DMS153 treated with DMSO at 0.1 percent for 48 hours (cell line): ENCODE measurements at regions not wholly inside any gene's neighbourhood (a gene's known extent, or its start where the extent isn't known, plus 50 kb on each side); places are given as distances from the start of the nearest gene placed in this dataset.
"Not testable (repeated sequence)": the region's sequence is repeated elsewhere in the genome, so short reads cannot be mapped to it uniquely, and the experiment has no call there.

Source experiments
- DNase-seq: peaks from one replicate; lab custom pipeline; 2025; ENCODE audit not compliant: unreplicated experiment; lab: John Stamatoyannopoulos, UW

DNA sequence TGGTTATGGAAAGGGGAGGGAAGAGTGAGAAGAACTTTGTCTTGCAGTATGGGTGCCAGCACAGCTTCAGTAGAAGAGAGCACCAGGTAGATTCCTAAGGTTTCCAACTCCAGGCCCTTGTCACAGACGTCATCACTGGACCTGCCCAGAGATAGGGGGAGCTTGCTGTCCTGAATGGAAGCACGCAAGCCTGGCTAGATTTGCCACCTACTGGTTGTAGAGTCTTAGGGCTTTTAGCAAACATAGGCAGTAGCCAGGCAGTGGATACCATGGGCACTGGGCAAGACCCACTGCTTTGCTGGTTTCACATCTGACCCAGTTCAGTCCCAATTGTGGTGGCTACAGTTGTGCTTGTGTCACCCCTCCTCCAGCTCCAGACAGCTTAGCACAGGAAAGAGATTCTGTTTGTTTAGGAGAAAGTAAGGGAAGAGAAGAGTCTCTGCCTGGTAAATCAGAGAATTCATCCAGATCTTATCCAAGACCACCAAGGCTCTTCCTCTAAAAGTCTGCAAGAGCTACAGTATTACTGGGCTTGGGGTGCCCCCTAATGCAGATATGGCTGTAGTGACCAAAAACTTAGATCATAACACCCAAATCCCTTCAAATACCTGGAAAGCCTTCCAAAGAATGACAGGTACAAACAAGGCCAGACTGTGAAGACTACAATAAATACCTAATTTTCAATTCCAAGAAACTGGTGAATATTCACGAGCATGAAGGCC is 158.9 kb downstream of the HINT1 start:
- DNase-seq, result no peak

DNA sequence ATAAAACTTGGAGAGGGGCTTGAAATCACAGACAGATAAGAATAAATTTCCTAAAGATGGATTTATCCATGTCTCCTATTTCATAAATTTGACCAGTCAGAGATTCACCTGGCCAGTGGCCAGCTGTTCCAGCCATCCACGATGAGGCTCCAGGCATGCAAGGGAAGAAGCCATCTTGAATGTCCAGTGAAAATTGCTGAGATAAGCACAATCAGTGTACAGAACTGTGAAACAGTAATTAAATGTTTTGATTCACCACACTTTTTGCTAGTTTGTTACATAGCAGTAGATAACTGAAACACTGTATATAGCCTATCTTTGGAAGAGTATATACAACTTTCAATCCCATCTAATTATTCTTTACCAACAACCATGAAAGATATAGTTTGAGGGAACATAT is 163.5 kb downstream of the HINT1 start:
- no peak for DNase-seq

DNA sequence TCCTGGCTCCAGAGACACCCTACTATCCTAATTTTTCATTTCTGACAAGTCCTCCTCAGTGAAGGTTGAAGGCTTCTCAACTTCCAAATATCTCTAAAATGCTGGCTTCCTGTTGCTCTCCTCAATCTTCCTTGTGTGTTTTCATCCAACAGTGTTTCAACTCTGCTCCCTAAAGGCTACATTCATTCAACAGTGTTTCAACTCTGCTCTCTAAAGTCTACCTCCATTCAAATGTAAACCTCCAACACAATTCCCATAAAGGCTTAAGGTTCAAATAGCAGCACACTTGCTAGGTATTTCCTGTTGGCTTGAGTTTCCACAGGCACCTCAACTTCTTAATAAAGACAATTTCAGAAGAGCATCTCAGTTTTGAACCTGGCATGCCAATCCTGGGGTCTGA is 164.8 kb downstream of the HINT1 start:
- DNase-seq, result no peak

DNA sequence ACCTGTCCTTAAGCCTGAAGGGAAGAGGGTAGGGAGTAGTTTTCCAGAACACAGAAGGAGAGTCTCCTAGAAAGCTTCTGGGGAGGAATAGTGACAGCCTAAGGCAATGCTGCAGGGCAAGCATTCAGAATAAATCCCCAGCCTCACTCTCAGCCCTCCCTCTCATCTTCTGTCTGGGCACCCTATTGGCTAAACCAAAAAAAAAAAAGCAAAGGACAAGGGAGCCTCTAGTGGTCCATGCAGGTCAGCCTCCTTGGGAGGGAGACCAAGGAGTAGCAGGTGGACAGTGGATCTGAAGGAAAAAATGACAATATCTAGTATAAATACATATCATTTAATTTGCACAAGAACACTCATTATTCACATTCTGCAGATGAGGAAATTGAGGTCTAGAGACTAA is 168.3 kb downstream of the HINT1 start:
- DNase-seq, result not testable (repeated sequence)

DNA sequence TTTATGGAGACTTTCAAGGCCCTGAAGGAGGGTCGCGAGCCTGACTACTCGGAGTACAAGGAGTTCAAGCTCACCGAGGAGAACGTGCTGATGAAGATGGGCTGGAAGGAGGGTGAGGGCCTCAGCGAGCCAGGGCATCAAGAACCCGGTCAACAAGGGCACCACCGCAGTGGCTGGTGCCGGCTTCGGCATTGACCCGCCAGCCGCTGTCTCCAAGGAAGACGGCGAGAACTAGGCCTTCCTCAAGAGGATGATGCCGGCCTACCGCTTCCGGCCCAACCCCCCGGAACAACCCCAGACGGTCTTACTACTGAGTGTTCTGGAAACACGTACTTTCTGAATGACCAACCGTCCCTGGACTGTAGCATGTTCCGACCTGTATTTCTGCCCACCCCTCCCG is 169.2 kb downstream of the HINT1 start:
- DNase-seq, result no peak

DNA sequence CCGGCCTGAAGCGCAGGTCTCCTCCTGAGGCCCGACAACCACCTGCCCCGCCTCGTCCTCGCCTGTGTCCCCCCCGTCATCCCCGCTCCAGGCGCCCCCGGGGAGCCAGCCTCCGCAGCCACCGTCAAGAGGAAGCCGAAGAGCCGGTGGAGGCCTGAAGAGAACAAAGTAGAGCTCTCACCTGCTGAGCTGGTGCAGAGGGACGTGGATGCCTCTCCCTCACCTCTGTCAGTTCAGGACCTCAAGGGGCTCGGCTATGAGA is 169.9 kb downstream of the HINT1 start:
- no peak for DNase-seq

DNA sequence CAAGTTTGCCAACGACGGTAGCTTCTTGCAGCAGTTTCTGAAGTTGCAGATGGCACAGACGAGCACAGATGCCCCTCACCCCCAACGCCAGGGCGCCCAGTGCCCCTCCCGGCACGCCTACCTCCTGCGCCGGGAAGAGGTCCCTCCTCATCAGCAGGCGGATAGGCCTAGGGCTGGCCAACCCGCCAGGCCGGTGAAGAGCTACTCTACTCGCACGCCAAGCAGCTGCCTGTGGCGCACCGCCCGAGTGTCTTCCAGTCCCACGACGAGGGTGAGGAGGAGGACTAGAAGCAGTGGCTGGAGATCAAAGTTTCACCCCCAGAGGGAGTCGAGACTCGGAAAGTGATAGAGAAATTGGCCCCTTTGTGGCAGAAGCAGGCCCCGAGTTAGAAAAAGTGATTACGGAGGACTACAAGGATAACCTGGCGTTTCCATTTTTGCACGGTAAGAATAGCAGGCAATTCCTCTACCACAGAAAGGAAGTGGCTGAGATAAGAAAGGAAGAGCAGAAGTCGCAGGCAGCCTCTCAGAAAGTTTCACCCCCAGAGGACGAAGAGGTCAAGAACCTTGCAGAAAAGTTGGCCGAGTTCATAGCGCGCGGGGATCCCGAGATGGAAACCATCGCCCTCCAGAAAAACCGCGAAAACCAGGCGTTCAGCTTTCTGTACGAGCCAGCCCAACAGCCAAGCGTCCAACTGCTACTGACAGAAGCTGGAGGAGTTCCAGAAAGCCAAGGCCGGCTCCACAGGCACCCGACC is 170.4 kb downstream of the HINT1 start:
- DNase-seq, result no peak

DNA sequence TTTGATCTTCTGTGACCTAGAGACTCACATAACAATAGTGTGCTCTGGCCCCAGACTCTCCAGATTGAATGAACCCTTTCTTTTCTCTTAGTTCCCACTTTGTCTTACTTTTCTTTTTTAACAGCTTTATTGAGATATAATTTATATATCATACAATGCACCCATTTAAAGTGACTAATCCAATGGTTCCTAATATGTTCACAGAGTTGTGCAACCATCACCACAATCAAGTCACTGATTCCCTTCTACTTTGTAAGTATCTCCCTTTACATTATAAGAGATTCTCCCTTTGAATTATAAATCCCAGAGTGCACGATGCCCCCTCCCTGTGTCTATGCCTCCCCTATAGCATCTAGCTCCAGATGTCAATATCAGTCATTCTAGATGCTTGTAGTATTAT is 172.4 kb downstream of the HINT1 start:
- no peak for DNase-seq

DNA sequence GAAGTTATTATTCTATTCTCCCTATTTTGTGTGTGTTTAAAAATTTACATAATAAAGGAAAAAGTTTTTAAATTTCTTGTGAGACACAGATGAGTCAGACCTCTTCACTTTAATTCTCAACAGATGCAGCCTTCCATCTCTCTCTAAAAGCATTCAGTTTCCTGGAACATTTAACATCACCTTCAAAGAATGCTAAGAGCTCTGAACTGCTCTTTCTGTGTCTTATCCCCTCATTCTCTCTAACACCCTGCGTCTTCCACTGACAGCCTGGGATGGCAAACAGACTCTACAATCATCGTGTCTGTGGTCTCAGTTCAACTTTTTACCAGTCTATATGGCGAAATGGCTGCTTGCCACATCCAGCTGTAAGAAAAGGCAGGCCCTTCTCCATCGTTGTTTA is 173.0 kb downstream of the HINT1 start:
- no peak for DNase-seq

DNA sequence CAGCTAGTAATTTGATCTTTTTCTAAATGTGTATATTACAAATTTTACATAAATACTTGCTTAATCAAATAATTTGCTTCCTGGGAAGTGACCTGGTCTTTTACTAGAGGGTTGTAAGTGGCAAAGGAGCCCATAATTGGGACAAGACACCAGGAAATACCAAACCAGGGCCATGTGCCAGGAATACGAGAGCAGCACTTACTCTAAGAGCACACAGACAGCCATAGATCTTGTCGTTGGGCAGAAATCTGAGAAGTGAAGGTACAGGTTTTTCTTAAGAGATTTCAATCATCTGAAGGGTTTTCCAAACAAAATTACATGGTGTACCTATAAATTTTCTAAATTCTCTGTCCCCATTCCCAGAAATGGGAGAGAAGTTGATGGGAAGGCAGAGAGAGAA is 179.3 kb downstream of the HINT1 start:
- no peak for DNase-seq

DNA sequence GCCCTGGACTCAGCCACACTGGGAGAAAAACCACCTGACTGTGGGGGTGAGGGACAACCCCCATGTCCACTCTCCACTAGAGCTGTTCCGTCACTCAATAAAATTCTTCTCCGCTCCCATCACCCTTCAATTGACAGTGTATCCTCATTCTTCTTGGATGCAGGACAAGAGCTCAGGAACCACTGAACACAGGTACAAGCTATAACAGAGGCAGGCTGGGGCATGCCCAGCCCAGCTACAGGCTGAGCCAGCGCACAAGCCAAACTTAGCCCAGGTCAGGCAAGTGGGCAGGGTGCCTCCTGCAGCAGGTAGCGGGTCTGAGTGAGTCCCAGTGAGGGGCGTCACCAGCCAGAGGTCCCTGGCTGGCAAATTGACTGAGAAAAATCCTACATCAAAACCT is 183.4 kb downstream of the HINT1 start:
- DNase-seq, result no peak

DNA sequence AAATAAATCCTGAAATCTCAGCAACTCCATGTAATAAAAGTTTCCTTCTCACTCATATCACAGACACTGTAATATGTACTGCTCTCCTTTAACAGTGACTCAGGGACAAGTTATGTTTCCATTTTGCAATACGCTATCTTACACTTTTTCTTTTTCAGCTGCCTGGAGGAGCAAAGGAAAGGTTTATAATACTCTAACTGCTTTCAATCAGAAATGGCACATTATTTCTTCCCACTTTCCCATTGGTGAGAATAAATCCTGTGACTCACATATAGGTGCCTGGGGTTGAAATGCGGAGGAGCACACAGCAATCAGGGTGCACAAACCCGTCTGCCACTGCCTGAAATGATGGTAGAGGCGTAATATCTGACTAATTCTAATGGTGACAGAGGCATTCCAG is 186.6 kb downstream of the HINT1 start:
- no peak for DNase-seq

DNA sequence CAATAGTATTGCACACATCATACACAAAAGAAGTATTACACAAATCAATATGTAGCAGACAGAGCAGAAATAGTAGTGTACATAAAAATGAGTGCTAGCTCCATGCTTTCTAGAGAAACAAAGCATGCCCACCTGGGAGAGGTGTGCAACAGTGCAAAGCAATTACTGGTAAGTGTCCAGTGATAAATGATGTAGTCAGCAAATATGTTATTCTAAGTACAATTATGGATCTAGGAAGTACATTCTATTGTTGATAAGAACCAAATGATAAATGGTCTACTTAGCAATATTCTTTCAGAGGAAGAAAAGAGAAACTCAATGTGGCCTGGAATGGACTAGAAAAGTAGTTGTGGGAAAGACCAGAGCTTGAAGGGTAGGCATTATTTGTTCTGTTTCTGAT is 188.6 kb downstream of the HINT1 start:
- no peak for DNase-seq

DNA sequence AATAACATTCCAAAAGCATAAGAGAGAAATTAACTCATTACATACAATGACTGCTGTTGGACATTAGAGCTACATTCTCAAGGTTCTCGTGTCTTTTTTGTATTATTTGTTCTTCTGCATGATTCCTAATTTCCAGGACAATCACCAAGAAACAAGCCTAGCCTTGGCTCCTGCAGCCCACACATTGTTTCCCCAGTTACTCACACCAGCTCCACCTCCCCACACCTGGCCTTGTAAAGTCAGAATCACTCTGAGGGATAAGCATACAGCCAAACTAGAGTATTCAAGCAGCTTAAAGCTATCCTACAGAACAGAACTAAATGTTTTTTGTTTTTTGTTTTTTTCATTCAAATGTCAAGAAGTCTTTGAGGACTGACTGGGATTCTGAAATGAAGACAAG is 189.2 kb downstream of the HINT1 start:
- DNase-seq, result no peak

DNA sequence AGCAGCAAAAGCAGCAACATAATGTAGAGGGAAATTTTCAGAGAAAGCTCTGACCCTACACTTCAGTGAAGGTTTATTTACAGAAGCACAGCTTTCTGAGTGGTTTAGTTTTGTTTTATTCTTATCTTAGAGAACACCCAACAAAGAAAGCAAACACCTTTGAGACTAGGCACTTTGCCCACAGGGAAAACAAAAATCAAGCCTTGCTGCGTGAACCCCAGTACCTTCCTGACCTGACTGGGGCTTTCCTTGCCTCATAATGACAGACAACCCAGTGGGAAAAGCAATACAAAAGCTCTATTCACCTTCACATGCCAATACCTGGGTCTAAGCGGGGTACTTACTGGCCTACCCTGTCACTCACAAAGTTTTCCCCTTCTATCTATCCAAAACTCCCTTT is 189.8 kb downstream of the HINT1 start:
- DNase-seq, result no peak

DNA sequence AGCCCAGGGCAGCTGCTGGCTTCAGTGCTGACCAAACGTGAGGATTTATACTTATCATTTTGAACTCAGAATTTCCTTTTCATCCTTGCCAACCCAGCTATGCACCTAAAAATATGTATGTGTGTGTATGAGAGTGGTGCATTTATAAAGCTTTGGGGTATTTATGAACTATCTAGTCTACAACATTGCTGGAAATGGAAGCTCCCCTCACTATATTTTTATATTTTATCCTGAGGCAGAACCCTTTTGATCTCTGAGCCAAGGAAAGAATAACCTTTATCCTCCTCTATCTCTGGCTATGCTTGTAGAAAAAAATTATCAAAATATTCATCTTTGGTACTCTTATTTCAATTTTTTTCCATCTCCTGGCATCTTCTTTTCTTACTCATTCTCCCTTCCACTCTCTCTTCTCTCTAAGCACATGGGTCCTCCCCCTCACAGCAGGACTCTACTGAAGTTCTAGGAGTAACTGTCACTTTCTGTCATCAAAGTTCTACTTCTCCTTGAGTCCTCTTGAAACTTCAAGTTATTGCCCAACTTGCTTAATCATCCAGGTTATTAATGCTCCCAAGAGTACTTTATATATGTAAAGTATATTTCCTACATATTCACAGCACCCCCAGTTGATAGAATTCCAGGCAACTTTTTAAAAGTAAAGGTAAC is 190.9 kb downstream of the HINT1 start:
- DNase-seq, result no peak

DNA sequence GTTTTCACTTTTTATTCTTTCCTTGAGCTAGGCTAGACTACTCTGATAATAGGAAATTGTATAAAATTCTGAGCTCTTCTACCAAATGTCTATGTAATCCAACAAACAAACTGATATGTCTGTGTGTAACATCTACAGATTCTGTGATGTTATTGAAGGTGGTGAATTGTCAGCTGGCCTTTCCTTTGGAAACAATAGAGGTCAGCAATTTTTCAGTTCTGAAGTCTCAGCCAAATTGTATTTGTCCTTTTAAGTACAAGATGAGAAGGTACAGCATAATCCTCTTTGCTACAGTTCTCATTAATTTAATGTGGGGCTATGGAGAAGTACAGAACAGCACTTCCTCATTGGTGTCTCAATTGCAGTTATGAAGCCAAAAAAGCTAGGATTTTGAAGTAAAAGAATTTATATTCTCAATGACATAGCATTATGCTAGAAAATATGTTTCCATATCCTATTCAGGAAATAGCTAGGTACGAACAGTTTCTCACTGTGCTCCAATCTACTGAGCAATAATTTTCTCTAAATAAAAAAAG is 198.0 kb downstream of the HINT1 start:
- no peak for DNase-seq

DNA sequence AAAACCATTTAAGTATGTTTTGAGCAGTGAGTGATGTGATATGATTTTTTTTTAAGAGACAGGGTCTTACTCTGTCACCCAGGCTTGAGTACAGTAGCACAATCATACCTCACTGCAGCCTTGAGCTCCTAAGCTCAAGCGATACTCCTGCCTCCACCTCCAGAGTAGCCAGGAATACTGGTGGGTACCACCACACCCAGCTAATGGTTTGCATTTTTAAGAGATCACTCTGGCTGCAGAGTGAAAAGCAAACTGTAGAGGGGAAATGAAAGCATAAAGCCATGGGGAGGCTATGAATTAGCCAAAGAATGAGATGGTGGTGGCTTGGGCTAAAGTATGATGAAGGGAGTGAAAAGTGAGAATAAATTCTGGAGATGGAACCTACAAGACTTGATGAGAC is 199.1 kb downstream of the HINT1 start:
- no peak for DNase-seq

DNA sequence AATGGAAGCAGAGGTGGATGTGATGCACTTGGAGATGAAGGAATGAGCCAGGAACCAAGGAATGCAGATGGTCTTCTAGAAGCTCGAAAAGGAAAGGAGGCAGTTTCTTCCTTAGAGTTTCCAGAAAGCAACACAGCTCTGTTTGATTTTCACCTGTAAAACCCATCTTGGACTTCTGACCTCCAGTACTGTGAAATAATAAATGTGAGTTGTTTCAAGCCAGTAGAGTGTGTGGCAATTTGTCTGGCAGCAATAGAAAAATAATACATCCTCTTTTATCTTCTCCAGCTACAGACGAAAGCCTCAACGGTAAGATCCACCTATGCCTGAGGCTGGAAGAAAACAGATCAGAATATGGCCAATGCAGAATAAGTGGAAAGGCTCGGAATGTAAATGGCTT is 199.7 kb downstream of the HINT1 start:
- no peak for DNase-seq

DNA sequence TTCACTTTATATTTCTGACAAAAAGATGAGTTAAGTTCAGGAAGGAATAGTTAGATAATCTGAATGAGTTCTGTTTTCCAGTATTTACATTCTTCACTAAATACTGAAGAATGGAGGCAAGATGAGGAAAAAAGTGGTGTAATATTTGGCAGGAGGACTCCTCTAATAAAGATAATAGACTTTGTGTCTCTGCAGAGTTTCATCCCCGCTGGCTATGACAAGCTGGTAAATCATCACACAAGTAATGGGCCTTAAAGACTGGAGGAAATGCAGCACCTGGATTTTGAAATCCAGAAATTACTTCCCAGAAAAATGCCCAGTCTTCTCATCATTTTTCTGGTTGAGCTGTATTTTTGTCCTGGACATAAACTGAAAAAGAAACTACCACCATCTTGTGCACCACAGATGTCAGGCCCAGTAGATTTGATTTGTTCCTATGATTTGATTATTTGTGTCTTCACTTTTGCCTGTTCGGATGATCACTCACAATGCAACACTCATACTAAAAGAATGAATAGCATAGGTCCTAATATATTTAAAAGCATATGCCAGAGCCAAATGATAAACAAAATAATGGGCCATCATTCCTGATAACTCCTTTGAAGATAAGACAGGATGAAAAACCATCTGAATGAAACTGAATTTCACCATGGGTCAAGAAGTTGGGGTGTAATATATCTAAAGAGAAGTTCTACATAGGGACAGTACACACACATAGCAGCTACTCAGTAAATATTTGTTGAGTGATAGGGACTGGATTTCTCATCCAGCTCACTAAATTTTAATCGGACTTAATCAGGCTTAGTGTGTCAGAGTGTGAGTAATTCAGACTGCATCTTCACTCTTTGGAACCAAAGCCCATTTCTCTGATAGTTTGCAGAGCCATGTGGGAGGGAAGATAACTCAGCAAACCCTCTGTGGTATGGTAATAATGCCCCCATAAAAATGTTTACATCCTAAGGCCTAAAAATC is 200.5 kb downstream of the HINT1 start:
- DNase-seq, result no peak

DNA sequence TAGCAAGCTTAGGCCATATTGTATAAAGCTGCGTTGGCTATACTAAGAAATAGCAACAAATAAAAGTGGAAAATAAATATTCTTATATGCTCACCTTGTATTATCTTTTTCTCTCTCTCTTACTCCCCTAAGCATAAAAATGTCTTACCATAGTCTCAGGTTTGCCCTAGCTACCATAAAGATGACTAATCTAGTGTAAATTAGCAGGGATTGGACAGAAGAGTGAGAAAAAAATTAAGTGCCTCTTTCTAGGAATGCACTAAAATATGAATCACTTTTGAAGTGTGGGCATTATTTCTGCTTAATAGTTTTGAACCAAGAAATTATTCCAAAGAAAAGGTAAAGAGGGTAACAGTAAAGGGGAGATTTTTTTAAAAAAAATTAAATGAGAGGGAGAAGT is 201.3 kb downstream of the HINT1 start:
- no peak for DNase-seq
